GM18520 (cell line): ENCODE measurements at regions not wholly inside any gene's neighbourhood (a gene's known extent, or its start where the extent isn't known, plus 50 kb on each side); places are given as distances from the start of the nearest gene placed in this dataset.

Experiments used
- ATAC-seq: cut with Tn5 transposase; IDR thresholded peaks from one replicate; pipeline ENCODE4 v1.9.1; 2021; ENCODE audit not compliant: unreplicated experiment

GRCh38 chrX:39456894-39457604, 640.7 kb downstream of the BCOR start:
- ATAC-seq = no peak

- ATAC-seq = no peak
These were observed 639.0 kb downstream of the BCOR start for GRCh38 chrX:39458779-39459178.

- no peak for ATAC-seq
These were observed 638.6 kb downstream of the BCOR start for GRCh38 chrX:39459204-39459603.

- ATAC-seq = no peak
These were observed 637.8 kb downstream of the BCOR start for GRCh38 chrX:39459952-39460351.

GRCh38 chrX:39460499-39460898, 637.3 kb downstream of the BCOR start:
- ATAC-seq = no peak

GRCh38 chrX:39462835-39463234, 634.9 kb downstream of the BCOR start:
- no peak for ATAC-seq

GRCh38 chrX:39464253-39464652, 633.5 kb downstream of the BCOR start:
- ATAC-seq = no peak

GRCh38 chrX:39465467-39465866, 632.3 kb downstream of the BCOR start:
- no peak for ATAC-seq

GRCh38 chrX:39465906-39466305, 631.9 kb downstream of the BCOR start:
- ATAC-seq = no peak

GRCh38 chrX:39469126-39469525, 628.6 kb downstream of the BCOR start:
- ATAC-seq = no peak

GRCh38 chrX:39470588-39471407, 627.0 kb downstream of the BCOR start:
- ATAC-seq = no peak

GRCh38 chrX:39472161-39472560, 625.6 kb downstream of the BCOR start:
- ATAC-seq = no peak

- ATAC-seq = no peak
These were observed 623.9 kb downstream of the BCOR start for GRCh38 chrX:39473812-39474211.

GRCh38 chrX:39475372-39475771, 622.4 kb downstream of the BCOR start:
- ATAC-seq = no peak

- ATAC-seq = no peak
These were observed 621.1 kb downstream of the BCOR start for GRCh38 chrX:39476604-39477021.

- ATAC-seq = no peak
These were observed 620.6 kb downstream of the BCOR start for GRCh38 chrX:39477031-39477761.

GRCh38 chrX:39477762-39478120, 620.0 kb downstream of the BCOR start:
- no peak for ATAC-seq

GRCh38 chrX:39479856-39480255, 617.9 kb downstream of the BCOR start:
- ATAC-seq = no peak

GRCh38 chrX:39480963-39481362, 616.8 kb downstream of the BCOR start:
- ATAC-seq = no peak

GRCh38 chrX:39481621-39482020, 616.1 kb downstream of the BCOR start:
- ATAC-seq = no peak

GRCh38 chrX:39484159-39485068, 613.3 kb downstream of the BCOR start:
- ATAC-seq = no peak
